Thyroid gland (tissue), 4 donors: ENCODE measurements at regions not wholly inside any gene's neighbourhood (a gene's known extent, or its start where the extent isn't known, plus 50 kb on each side); places are given as distances from the start of the nearest gene placed in this dataset.

Experiments
- DNase-seq, 2 donors: peaks; one replicate each; pipeline ENCODE4 v3.0.0-alpha.2; 2019
- H3K27ac ChIP-seq, 3 donors: fragments of 200-600 bp; sonication (generic); 1 replicate in 2 of 3; 2 replicates in 1 of 3; pipeline ENCODE4 v1.5.1; 2016 to 2019; ENCODE audit warnings: mild to moderate bottlenecking in 1 of 3, moderate library complexity in 1 of 3
- H3K27me3 ChIP-seq: fragments of 200-600 bp; sonication (generic); one replicate; pipeline ENCODE4 v1.5.1; 2019
- H3K36me3 ChIP-seq, 2 donors: fragments of 200-600 bp; sonication (generic); one replicate each; pipeline ENCODE4 v1.5.1; 2016 to 2019
- H3K4me1 ChIP-seq, 2 donors: fragments of 200-600 bp; sonication (generic); one replicate each; pipeline ENCODE4 v1.5.1; 2017 to 2019
- H3K4me3 ChIP-seq, 3 donors: fragments of 200-600 bp; sonication (generic); replicated peaks in 1 of 3; 1 replicate in 2 of 3; 2 replicates in 1 of 3; pipeline ENCODE4 v1.5.1; 2016; ENCODE audit warnings: mild to moderate bottlenecking in 1 of 3
- H3K9me3 ChIP-seq: fragments of 200-600 bp; sonication (generic); one replicate; pipeline ENCODE4 v1.5.1; 2017
- POLR2A ChIP-seq, 2 donors: fragments of 450-650 bp; IDR thresholded peaks; one replicate each; pipeline ENCODE4 v1.6.1; 2017; ENCODE audit warnings: antibody characterized with exemption in 2 of 2, mild to moderate bottlenecking in 2 of 2, moderate library complexity in 1 of 2
- WGBS, 2 donors: methylation state at CpG; one replicate each; pipeline ENCODE4 v1.1.5; 2017; 5-methylcytosine and 5-hydroxymethylcytosine counted together
- intact Hi-C: fragments of 100-400 bp; cut with DNase I; formaldehyde crosslinking; loops from one replicate; pipeline ENCODE4 v1.15.1; 2023
- TF ChIP-seq, protein P1 (sequence below), 6 experiments: fragments of 200-600 bp in 3 of 6; fragments of 450-650 bp in 3 of 6; sonication (generic) in 3 of 6; IDR thresholded peaks; one replicate each; pipeline ENCODE4 v1.5.1; 2016 to 2019; ENCODE audit warnings: antibody characterized with exemption in 6 of 6, mild to moderate bottlenecking in 2 of 6, inconsistent platforms in 1 of 6, moderate library complexity in 1 of 6

DNA sequence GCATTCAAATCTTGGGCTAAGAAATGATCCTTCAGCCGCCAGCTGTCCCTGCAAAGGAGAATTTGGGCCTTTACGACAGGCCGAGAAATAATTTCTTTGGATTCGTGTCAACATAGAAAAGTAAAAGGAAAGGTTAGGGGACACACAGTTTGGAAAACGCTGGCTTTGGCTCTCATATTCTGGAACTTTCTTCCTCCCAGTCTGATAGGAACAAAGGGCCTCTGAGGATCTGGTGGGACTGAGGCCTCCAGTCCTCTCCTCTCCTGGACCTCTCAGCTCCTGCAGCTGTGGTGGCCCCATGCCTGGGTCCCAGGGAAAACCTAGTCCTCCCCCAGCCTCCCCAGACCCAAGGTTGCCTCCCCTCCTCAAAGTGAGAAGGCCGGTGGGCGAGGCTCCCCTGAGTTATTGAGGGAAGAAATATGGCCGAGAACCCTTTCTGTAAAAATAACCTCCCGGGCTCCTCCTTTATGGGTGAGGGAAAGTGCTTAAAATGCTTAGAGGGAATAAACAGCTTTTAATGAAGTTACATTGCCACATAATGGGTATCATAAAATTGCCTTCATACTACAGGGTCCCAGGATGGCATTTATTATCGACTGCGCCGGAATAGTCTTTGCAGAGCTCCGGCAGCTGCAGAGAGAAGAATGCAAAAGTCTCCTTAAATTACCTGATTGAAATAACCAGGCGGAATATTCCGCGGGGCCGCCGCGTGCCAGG, 188.3 kb downstream of the PHETA1 start:
- no peak overlapping the region for H3K27ac ChIP-seq
- no peaks in the 10 kb centered on the region for H3K9me3 ChIP-seq
- no peak for DNase-seq
- H3K4me3 ChIP-seq = no peak overlapping the region
- H3K27me3 ChIP-seq = no peaks in the 10 kb centered on the region
- TF ChIP-seq, protein P1, sequence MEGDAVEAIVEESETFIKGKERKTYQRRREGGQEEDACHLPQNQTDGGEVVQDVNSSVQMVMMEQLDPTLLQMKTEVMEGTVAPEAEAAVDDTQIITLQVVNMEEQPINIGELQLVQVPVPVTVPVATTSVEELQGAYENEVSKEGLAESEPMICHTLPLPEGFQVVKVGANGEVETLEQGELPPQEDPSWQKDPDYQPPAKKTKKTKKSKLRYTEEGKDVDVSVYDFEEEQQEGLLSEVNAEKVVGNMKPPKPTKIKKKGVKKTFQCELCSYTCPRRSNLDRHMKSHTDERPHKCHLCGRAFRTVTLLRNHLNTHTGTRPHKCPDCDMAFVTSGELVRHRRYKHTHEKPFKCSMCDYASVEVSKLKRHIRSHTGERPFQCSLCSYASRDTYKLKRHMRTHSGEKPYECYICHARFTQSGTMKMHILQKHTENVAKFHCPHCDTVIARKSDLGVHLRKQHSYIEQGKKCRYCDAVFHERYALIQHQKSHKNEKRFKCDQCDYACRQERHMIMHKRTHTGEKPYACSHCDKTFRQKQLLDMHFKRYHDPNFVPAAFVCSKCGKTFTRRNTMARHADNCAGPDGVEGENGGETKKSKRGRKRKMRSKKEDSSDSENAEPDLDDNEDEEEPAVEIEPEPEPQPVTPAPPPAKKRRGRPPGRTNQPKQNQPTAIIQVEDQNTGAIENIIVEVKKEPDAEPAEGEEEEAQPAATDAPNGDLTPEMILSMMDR (IDR thresholded peaks at IDR 0.05) = no peak
- no peak for TF ChIP-seq POLR2A (IDR thresholded peaks at IDR 0.05)
- 71 to 84% methylated on average over 19 of the region's 19 CpGs for WGBS, 2 donors
- intact Hi-C loops = no loop called here
- H3K4me1 ChIP-seq = no peaks in the 10 kb centered on the region
- H3K36me3 ChIP-seq = no peaks in the 10 kb centered on the region

DNA sequence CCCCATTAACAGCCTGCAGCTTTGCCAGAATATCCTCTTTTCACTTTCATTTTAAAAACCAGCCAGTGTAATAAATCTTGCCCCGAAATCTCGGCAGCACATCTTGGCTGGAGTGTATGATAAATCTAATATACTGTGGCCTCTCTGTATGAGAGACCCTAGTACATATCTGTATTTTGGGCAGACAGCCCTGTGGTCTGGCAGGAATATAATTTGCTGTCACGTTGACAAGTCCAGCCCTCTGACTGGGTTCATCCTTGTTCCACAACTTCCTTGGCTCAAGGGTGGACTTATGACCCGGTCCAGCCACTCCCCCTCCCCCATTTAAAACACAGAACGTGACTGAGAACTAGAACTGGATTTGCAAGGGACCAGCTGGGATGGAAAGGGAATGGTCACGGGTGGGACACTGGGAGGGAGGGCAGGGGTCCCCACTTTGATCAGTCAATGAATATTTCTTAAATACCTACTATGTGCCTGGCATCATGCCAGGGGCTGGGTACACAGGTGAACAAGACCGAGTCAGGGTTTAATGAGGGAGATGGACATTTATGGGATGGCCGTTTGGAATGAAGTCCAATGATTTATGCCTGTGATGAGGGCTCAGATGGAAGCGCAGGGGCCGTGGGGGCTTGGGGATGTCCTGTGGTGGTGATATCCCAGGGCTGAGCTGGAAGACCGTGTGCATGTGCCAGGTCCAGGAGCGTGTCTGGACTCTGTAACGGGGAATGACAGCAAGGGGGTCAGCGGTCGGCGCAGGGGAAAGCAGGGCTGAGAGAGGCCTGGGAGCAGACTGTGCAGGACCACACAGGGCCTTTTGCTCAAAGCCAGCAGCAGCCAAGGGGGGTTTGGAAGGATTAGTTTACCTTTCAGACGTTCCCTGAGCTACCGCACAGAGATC, 190.5 kb downstream of the PHETA1 start:
- Histone ChIP-seq H3K9me3 (no peaks in the 10 kb centered on the region), H3K36me3 (no peaks in the 10 kb centered on the region), H3K4me3 (no peak overlapping the region), H3K27ac (no peak overlapping the region), H3K27me3 (no peaks in the 10 kb centered on the region), H3K4me1 (no peaks in the 10 kb centered on the region)
- 71% methylated on average over 18 of the region's 18 CpGs for WGBS, 2 donors
- TF ChIP-seq POLR2A (IDR thresholded peaks at IDR 0.05) = no peak
- TF ChIP-seq, protein P1 (IDR thresholded peaks at IDR 0.05) = no peak
- DNase-seq = no peak
- intact Hi-C loops = no loop called here

DNA sequence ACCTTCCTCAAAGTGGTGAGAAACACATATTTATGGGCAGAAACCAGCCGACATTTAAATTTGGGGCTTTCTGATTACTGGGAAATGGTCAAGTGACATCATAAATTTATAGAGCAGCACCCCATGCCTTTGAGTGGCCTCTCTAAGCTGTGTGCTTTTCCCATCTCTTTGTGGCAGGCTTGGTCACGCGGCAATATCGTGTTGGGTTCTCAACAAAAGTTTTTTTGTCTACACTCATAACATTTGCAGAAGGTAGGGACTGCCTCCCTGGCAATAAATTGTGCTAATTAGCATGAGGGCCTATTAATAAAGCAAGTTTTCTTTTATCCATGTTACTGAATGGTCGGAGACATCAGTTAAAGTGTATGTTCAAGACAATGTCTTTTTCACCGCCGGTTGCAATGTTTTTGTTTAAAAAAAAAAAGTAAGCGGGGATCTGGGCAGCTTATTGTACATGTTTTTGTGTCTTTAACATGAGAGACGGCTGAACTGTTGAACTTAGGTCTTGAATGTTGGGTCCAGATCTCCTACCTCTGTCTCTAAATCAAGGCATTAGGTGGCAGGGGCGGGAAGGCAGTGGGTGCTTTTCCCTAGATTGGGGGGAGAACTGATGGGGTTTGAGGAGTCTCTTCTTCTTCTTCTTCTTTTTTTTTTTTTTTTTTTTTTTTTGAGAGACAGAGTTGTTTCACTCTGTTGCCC, 193.3 kb downstream of the PHETA1 start:
- no peaks in the 10 kb centered on the region for H3K4me1 ChIP-seq
- intact Hi-C loops = no loop called here
- H3K27ac ChIP-seq = no peak overlapping the region
- H3K4me3 ChIP-seq = no peak overlapping the region
- H3K36me3 ChIP-seq = no peaks in the 10 kb centered on the region
- H3K27me3 ChIP-seq = no peaks in the 10 kb centered on the region
- WGBS, 2 donors = 80 to 88% methylated on average over 10 of the region's 10 CpGs
- DNase-seq = no peak
- no peaks in the 10 kb centered on the region for H3K9me3 ChIP-seq
- TF ChIP-seq, protein P1 (IDR thresholded peaks at IDR 0.05) = no peak
- no peak for TF ChIP-seq POLR2A (IDR thresholded peaks at IDR 0.05)

DNA sequence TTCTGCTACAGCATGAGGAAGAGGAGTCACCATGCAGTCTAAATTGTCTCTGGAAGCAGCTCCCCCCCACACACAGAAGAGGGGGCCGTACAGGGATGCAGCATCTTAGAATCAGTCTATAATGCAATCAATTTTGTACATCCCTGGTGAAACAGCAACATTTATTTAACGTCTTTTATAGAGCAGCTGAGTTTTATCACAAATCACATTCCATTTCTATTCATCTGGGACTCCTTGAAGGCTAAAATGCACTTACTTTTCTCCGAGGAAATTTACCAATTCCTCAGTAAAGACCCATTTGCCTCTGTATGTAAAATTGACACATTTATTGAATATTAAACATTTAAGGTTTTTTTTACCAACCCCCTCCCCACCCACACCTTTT, 193.9 kb downstream of the PHETA1 start:
- H3K36me3 ChIP-seq = no peaks in the 10 kb centered on the region
- no peak for TF ChIP-seq POLR2A (IDR thresholded peaks at IDR 0.05)
- TF ChIP-seq, protein P1 (IDR thresholded peaks at IDR 0.05) = no peak
- no peak for DNase-seq
- H3K4me1 ChIP-seq = no peaks in the 10 kb centered on the region
- 47 to 60% methylated on average over 3 of the region's 3 CpGs for WGBS, 2 donors
- no peaks in the 10 kb centered on the region for H3K27me3 ChIP-seq
- H3K27ac ChIP-seq = no peak overlapping the region
- intact Hi-C loops = no loop called here
- no peak overlapping the region for H3K4me3 ChIP-seq
- H3K9me3 ChIP-seq = no peaks in the 10 kb centered on the region
